H1 (cell line): ENCODE measurements at regions not wholly inside any gene's neighbourhood (a gene's known extent, or its start where the extent isn't known, plus 50 kb on each side); places are given as distances from the start of the nearest gene placed in this dataset.

Experiments
- CTCF ChIA-PET: fragments of 300-600 bp; sonication (Branson Sonifier 250); formaldehyde crosslinking; loops from one replicate; lab custom pipeline; 2021; ENCODE audit not compliant: partially characterized antibody; lab: Charles Lee
- POLR2A ChIA-PET: fragments of 300-600 bp; sonication (Branson Sonifier 250); formaldehyde crosslinking; loops from one replicate; lab custom pipeline; 2021; ENCODE audit warnings: inconsistent platforms; ENCODE audit not compliant: partially characterized antibody; lab: Charles Lee
- DNase-seq, 2 experiments: peaks; one replicate each; pipeline versions ENCODE4 v3.0.0 to v3.0.0-alpha.2; 2010 to 2022; ENCODE audit warnings: low spot score in 2 of 2, low read depth in 1 of 2, mixed read lengths in 1 of 2
- FAIRE-seq: peaks from 2 replicates; lab custom pipeline; 2011; peaks lifted over from hg19 to GRCh38; lab: Jason Lieb, UNC
- H2AFZ ChIP-seq: 2 replicates; pipeline ENCODE4 v1.8.1; 2012; ENCODE audit warnings: low read length, inconsistent platforms
- H2AK5ac ChIP-seq: 2 replicates; pipeline ENCODE4 v1.6.1; 2013; ENCODE audit warnings: low read depth, low read length
- H2BK120ac ChIP-seq: replicated peaks from 2 replicates; pipeline ENCODE3; 2013; ENCODE audit warnings: low read depth, low read length, inconsistent platforms
- H2BK12ac ChIP-seq: 2 replicates; pipeline ENCODE4 v1.6.1; 2013; ENCODE audit warnings: low read depth, low read length
- H2BK15ac ChIP-seq: 2 replicates; pipeline ENCODE4 v1.6.1; 2013; ENCODE audit warnings: low read length
- H2BK20ac ChIP-seq: 2 replicates; pipeline ENCODE4 v1.6.1; 2013; ENCODE audit warnings: low read length
- H2BK5ac ChIP-seq: 2 replicates; pipeline ENCODE4 v1.6.1; 2013; ENCODE audit warnings: low read depth, low read length
- H3K14ac ChIP-seq: 2 replicates; pipeline ENCODE4 v1.6.1; 2013; ENCODE audit warnings: inconsistent platforms; ENCODE audit not compliant: insufficient read length
- H3K18ac ChIP-seq: 2 replicates; pipeline ENCODE4 v1.6.1; 2013; ENCODE audit warnings: low read length; ENCODE audit errors: extremely low read depth
- H3K23ac ChIP-seq: 2 replicates; pipeline ENCODE4 v1.6.1; 2013; ENCODE audit warnings: inconsistent platforms; ENCODE audit not compliant: insufficient read length
- H3K23me2 ChIP-seq: 2 replicates; pipeline ENCODE4 v1.6.1; 2013; ENCODE audit warnings: low read depth, low read length
- H3K27ac ChIP-seq: 2 replicates; pipeline ENCODE4 v1.6.1; 2011; ENCODE audit warnings: low read depth, low read length, inconsistent platforms
- H3K27me3 ChIP-seq, 4 experiments: replicated peaks in 1 of 4; 1 replicate in 1 of 4; 2 replicates in 3 of 4; pipeline versions ENCODE4 v1.6.1 to v1.8.1; 2011 to 2013; ENCODE audit warnings: low read length in 3 of 4, mild to moderate bottlenecking in 3 of 4, inconsistent platforms in 2 of 4, mixed read lengths in 2 of 4, moderate library complexity in 1 of 4; ENCODE audit not compliant: control insufficient read depth in 3 of 4, insufficient read depth in 3 of 4; ENCODE audit errors: extremely low read depth in 1 of 4
- H3K36me3 ChIP-seq, 4 experiments: 2 replicates each; pipeline versions ENCODE4 v1.6.1 to v1.8.1; 2011 to 2013; ENCODE audit warnings: mild to moderate bottlenecking in 4 of 4, low read length in 3 of 4, moderate library complexity in 2 of 4, control low read depth in 1 of 4, inconsistent platforms in 1 of 4; ENCODE audit not compliant: insufficient read depth in 4 of 4, control insufficient read depth in 2 of 4
- H3K4ac ChIP-seq: replicated peaks from 2 replicates; pipeline ENCODE3; 2013; ENCODE audit warnings: low read length, low read depth, mixed read lengths, inconsistent platforms; ENCODE audit not compliant: insufficient read length
- H3K4me1 ChIP-seq, 4 experiments: replicated peaks in 1 of 4; 1 replicate in 1 of 4; 2 replicates in 3 of 4; pipeline versions ENCODE4 v1.6.1 to v1.8.1; 2011 to 2013; ENCODE audit warnings: low read length in 3 of 4, inconsistent platforms in 2 of 4, mixed read lengths in 1 of 4; ENCODE audit not compliant: insufficient read depth in 4 of 4, control insufficient read depth in 3 of 4
- H3K4me2 ChIP-seq, 2 experiments: 2 replicates each; pipeline versions ENCODE4 v1.6.1 to v1.8.1; 2011 to 2013; ENCODE audit warnings: low read depth in 2 of 2, low read length in 2 of 2, control low read depth in 1 of 2, inconsistent platforms in 1 of 2, mild to moderate bottlenecking in 1 of 2; ENCODE audit not compliant: insufficient read depth in 1 of 2
- H3K4me3 ChIP-seq, 4 experiments: fragments of 200-600, 300-600 bp in 1 of 4; sonication (generic), shearing (Covaris generic), sonication (Bioruptor Twin) in 1 of 4; 2 replicates each; pipeline versions ENCODE4 v1.5.1 to v1.8.1; 2011 to 2016; ENCODE audit warnings: low read length in 4 of 4, low read depth in 3 of 4, control low read depth in 2 of 4, inconsistent platforms in 2 of 4, mild to moderate bottlenecking in 2 of 4, mixed read lengths in 1 of 4, moderate library complexity in 1 of 4; ENCODE audit not compliant: insufficient read depth in 2 of 4; ENCODE audit errors: extremely low read depth in 1 of 4
- H3K56ac ChIP-seq: replicated peaks from 2 replicates; pipeline ENCODE3; 2013; ENCODE audit warnings: low read depth, mild to moderate bottlenecking, mixed read lengths, low read length, inconsistent platforms; ENCODE audit not compliant: insufficient read length
- H3K79me1 ChIP-seq: 2 replicates; pipeline ENCODE4 v1.6.1; 2013; ENCODE audit warnings: low read depth, low read length, control low read depth
- H3K79me2 ChIP-seq, 2 experiments: 2 replicates each; pipeline versions ENCODE4 v1.6.1 to v1.8.1; 2012 to 2013; ENCODE audit warnings: low read length in 2 of 2, mild to moderate bottlenecking in 2 of 2, inconsistent platforms in 1 of 2; ENCODE audit not compliant: insufficient read depth in 2 of 2, control insufficient read depth in 1 of 2
- H3K9ac ChIP-seq, 4 experiments: replicated peaks in 1 of 4; 1 replicate in 1 of 4; 2 replicates in 3 of 4; pipeline versions ENCODE4 v1.6.1 to v1.8.1; 2011 to 2013; ENCODE audit warnings: low read depth in 3 of 4, low read length in 3 of 4, control low read depth in 2 of 4, mild to moderate bottlenecking in 2 of 4, moderate library complexity in 2 of 4, inconsistent platforms in 1 of 4; ENCODE audit errors: extremely low read depth in 1 of 4
- H3K9me3 ChIP-seq, 2 experiments: 2 replicates each; pipeline versions ENCODE4 v1.6.1 to v1.8.1; 2012 to 2013; ENCODE audit warnings: mild to moderate bottlenecking in 2 of 2, moderate library complexity in 2 of 2, control low read depth in 1 of 2, inconsistent platforms in 1 of 2, low read depth in 1 of 2, low read length in 1 of 2, mixed read lengths in 1 of 2; ENCODE audit not compliant: insufficient read depth in 2 of 2
- H4K20me1 ChIP-seq, 2 experiments: replicated peaks in 1 of 2; 2 replicates each; pipeline versions ENCODE3 to v1.8.1; 2011 to 2013; ENCODE audit warnings: inconsistent platforms in 2 of 2, low read length in 2 of 2, mild to moderate bottlenecking in 1 of 2; ENCODE audit not compliant: insufficient read depth in 2 of 2, control insufficient read depth in 1 of 2
- H4K5ac ChIP-seq: 2 replicates; pipeline ENCODE4 v1.6.1; 2013; ENCODE audit warnings: low read length, low read depth, mixed read lengths, inconsistent platforms; ENCODE audit not compliant: insufficient read length
- H4K8ac ChIP-seq: 2 replicates; pipeline ENCODE4 v1.8.0; 2013; ENCODE audit warnings: mild to moderate bottlenecking, moderate library complexity, low read length, inconsistent platforms; ENCODE audit not compliant: insufficient read depth; ENCODE audit errors: extremely low read depth
- H4K91ac ChIP-seq: replicated peaks from 2 replicates; pipeline ENCODE3; 2013; ENCODE audit warnings: low read length, mixed read lengths, inconsistent platforms; ENCODE audit not compliant: insufficient read length
- CBX8 ChIP-seq: fragments of 300-800, 300-1000 bp; sonication (generic); IDR thresholded peaks from 2 replicates; pipeline ENCODE4 v1.7.1; 2016; ENCODE audit warnings: low read depth, low read length, borderline replicate concordance
- MAX ChIP-seq: IDR thresholded peaks from 2 replicates; pipeline ENCODE4 v1.6.1; 2012; ENCODE audit warnings: inconsistent platforms
- NANOG ChIP-seq: IDR thresholded peaks from 2 replicates; pipeline ENCODE4 v1.6.1; 2011; ENCODE audit warnings: low read length, low read depth, mild to moderate bottlenecking, inconsistent platforms; ENCODE audit not compliant: insufficient read depth, poor library complexity, severe bottlenecking
- POLR2AphosphoS5 ChIP-seq: IDR thresholded peaks from 2 replicates; pipeline ENCODE4 v1.6.1; 2011; ENCODE audit warnings: low read depth, low read length
- TEAD4 ChIP-seq: IDR thresholded peaks from 2 replicates; pipeline ENCODE4 v1.6.1; 2012; ENCODE audit warnings: low read depth, low read length, inconsistent platforms, mixed read lengths
- USF2 ChIP-seq: IDR thresholded peaks from 2 replicates; pipeline ENCODE4 v1.6.1; 2011; ENCODE audit warnings: low read length, improper control_type of control experiment
- WGBS, 2 experiments: shearing (Covaris generic) in 1 of 2; methylation state at CpG; one replicate each; pipeline versions ENCODE4 v1.1.6 to v1.1.7; 2013 to 2015; ENCODE audit warnings: low lambda C conversion rate in 2 of 2, mixed read lengths in 2 of 2, inconsistent platforms in 1 of 2, low coverage in 1 of 2, missing lambda C conversion rate in 1 of 2; ENCODE audit not compliant: insufficient replicate concordance in 2 of 2, insufficient coverage in 1 of 2, insufficient read length in 1 of 2; ENCODE audit errors: extremely low coverage in 1 of 2, missing lambda C conversion rate in 1 of 2; 5-methylcytosine and 5-hydroxymethylcytosine counted together

GRCh38 chr1:29729281-29729680, 493.0 kb downstream of the PTPRU start:
- H3K4me2 ChIP-seq, result no peak overlapping the region
- H4K91ac ChIP-seq, result no peak overlapping the region
- POLR2A ChIA-PET, result interaction anchor here (0.5 kb wide), 1 partner anchor 44 kb away, joined by 3 read pairs; no protein-coding TSS in a partner anchor
- H3K36me3 ChIP-seq, result no peaks in the 10 kb centered on the region
- no peak overlapping the region for H3K4ac ChIP-seq
- H3K27me3 ChIP-seq, result no peaks in the 10 kb centered on the region
- no peak overlapping the region for H2BK12ac ChIP-seq
- no peak overlapping the region for H2BK120ac ChIP-seq
- 0 out of 4 replicates have a peak, but pooled peaks cover 0 to 4% of the 10 kb centered on the region in 2 experiments for H3K9me3 ChIP-seq
- no peak overlapping the region for H3K18ac ChIP-seq
- no peak overlapping the region for H2BK15ac ChIP-seq
- no peak overlapping the region for H3K27ac ChIP-seq
- H3K79me1 ChIP-seq, result no peaks in the 10 kb centered on the region
- H3K14ac ChIP-seq, result no peak overlapping the region
- H4K8ac ChIP-seq, result no peak overlapping the region
- DNase-seq, result no peak
- no peaks in the 10 kb centered on the region for H4K20me1 ChIP-seq
- H2AFZ ChIP-seq, result no peak overlapping the region
- no peak overlapping the region for H3K56ac ChIP-seq
- H3K9ac ChIP-seq, result no peak overlapping the region
- H2BK20ac ChIP-seq, result no peak overlapping the region
- no peak overlapping the region for H2BK5ac ChIP-seq
- no peak for FAIRE-seq
- H2AK5ac ChIP-seq, result no peak overlapping the region
- H3K23ac ChIP-seq, result no peak overlapping the region
- H4K5ac ChIP-seq, result no peak overlapping the region
- CTCF ChIA-PET, result interaction anchor here (0.8 kb wide), 1 partner anchor 382 kb away, joined by 3 read pairs; no protein-coding TSS in a partner anchor
- H3K23me2 ChIP-seq, result no peaks in the 10 kb centered on the region
- 99% methylated on average over 5 of the region's 6 CpGs; no CpG with 5 or more reads in 1 of the 2 experiments for WGBS, 2 experiments
- H3K4me1 ChIP-seq, result no peaks in the 10 kb centered on the region
- H3K4me3 ChIP-seq, result no peak overlapping the region
- H3K79me2 ChIP-seq, result no peaks in the 10 kb centered on the region
- TF ChIP-seq MAX (no peak), CBX8 (no peak), TEAD4 (no peak), POLR2AphosphoS5 (no peak), USF2 (no peak), NANOG (no peak)
